ENCODE measurements at regions not wholly inside any gene's neighbourhood (a gene's known extent, or its start where the extent isn't known, plus 50 kb on each side); places are given as distances from the start of the nearest gene placed in this dataset.
"Not testable (repeated sequence)": the region's sequence is repeated elsewhere in the genome, so short reads cannot be mapped to it uniquely, and the experiment has no call there.

DNA sequence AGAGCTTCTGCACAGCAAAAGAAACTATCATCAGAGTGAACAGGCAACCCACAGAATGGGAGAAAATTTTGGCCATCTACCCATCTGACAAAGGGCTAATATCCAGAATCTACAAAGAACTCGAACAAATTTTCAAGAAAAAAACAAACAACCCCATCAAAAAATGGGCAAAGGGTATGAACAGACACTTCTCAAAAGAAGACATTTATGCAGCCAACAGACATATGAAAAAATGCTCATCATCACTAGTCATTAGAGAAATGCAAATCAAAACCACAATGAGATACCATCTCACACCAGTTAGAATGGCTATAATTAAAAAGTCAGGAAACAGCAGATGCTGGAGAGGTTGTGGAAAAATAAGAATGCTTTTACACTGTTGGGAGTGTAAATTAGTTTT lies 340.6 kb downstream of the TFAP2B start:
- not testable (repeated sequence) for DNase-seq

DNA sequence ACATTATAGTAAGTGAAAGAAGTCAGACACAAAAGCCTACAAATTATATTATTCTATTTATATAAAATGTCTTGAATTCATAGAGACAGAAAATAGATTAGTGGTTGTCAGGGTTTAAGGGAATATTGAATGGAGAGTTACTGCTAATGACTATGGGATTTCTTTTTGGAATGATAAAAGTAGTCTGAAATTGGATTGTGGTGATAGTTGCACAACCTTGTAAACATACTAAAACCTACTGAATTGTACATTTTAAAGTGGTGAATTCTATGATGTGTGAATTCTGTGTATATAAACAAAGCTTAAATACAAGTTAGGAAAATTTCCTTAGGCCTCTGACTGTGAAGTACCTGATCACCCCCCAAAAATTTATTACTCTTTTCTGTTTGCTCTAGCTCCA lies 343.1 kb downstream of the TFAP2B start:
- DNase-seq, result no peak

- no peak for DNase-seq
Observed at GRCh38 chr6:51163843-51164529, 345.3 kb downstream of the TFAP2B start.

GRCh38 chr6:51166914-51167313 lies 348.2 kb downstream of the TFAP2B start:
- no peak for DNase-seq

DNA sequence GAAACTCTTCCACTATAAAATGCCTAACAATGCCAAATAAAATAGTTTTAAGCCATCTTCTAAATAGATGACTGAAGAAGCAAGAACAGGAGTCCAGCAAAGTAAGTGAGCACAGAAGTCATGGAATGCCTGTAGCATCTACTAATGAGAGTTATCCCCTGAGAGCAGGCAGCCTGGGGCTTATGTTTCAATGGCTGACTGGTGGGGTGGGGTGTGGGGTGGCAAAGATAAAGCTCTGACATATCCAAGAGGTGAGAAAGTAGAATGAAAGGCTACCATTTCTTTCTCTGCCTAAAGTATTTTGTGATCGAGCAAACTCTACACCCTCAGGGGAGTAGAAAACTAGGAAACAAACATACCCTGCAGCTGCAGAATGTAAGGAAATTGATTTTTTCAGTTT lies 348.8 kb downstream of the TFAP2B start:
- DNase-seq, result no peak

GRCh38 chr6:51182827-51183226 lies 364.2 kb downstream of the TFAP2B start:
- no peak for DNase-seq

DNA sequence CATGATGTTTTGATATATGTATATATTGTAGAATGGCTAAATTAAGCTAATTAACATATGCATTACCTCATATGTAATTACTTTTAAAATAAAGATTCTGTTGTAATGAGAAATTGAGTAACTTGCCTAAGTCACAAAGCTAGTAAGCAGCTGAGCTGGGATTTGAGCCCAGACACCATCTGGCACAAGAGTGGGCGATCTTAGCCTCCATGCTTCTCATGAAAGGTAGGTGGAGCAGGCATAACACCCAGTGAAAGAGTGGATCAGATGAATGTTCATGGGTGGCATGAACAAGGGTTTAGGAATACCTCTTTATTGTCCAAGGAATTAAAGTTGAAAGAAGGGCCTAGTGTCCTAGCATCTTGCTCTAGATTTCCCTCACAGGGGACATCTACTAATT lies 365.4 kb downstream of the TFAP2B start:
- DNase-seq, result peak in 1 of 2 donors; percentile 13

DNA sequence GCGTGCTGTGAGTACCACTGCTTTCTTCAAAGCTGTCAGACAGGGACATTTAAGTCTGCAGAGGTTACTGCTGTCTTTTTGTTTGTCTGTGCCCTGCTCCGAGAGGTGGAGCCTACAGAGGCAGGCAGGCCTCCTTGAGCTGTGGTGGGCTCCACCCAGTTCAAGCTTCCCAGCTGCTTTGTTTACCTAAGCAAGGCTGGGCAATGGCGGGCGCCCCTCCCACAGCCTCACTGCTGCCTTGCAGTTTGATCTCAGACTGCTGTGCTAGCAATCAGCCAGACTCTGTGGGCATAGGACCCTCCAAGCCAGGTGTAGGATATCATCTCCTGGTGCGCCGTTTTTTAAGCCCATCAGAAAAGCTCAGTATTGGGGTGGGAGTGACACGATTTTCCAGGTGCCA lies 374.5 kb downstream of the TFAP2B start:
- DNase-seq, result not testable (repeated sequence)

DNA sequence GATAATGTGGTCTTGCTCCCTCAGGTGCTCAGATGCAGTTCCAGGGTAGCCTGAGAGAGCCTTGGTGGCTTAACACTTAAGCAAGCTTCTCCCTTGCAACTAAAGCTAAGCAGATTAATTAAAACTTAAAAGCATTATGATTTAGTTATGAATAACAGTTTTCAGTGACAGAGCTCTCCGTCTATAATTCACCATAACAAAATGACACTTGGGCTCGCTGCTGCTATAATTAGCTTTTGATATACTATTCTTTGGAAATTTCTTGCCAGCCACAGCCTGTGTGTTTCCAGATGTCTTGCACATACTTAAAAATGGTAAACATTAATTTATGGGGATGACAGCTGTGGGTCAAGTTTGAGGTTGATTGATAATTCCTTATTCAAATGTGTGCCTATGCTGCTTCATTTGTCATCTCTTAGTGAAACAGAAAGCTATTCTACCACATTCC lies 380.5 kb downstream of the TFAP2B start:
- no peak for DNase-seq

DNA sequence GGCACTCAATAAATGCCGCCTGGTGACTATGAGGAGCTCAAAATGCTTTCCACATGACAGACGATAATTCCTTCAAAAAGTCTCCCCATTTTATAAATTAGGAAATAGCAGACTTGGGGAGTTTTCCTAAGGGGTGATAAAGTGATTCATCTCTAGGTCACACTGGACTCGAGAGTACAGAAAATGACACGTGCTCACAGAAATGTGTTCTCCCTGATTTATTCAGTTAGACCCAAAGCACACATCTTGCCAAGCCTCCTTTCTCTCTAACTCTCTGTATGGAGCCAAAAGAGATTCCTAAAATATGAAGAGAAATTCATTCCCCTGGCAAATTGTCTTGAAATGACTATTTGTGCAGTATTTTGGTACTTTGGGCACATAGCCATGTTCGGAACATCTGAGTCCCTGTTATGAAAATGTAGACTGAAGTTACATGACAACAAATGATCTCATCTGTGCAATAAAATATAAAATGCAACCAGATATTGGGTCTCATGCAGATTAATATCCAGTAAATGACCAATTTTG lies 381.1 kb downstream of the TFAP2B start:
- no peak for DNase-seq

DNA sequence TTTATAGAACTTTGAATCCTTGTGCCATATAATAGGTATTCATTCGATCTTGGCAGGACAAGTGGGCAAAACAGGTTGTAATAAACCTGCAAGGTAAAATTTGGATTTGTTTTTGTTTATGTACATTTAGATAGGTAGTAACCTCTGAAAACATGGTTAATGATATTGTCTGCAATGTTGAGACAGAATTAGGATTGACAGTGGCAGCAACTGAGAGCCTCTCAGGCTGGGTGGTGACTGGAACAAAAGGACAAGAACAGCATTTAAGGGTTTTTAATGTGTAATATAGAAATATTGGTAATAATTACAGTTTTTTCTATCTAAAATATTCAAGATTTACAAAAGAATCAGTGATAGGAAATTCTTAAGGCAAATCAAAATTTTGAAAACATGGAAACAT lies 382.0 kb downstream of the TFAP2B start:
- DNase-seq, result no peak

GRCh38 chr6:51202653-51203052 lies 384.0 kb downstream of the TFAP2B start:
- DNase-seq, result not testable (repeated sequence)

DNA sequence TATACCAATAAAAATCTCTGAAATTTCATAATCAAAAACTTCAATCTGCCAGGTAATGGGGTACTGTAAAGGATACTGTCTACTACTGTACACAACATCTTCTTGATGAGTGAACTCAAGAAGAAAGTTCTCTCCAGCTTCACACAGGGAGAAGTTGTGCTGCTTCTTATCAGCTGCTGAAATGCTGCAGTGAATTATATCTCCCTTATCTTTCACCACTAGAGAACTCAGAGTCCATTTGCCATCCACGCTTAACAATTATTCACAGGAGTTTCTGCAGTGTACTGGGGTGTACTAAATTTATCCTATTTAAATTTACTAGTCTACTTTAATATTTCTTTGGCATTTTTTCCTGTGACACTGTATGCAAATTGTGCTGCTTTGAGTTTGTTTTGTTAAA lies 384.8 kb downstream of the TFAP2B start:
- no peak for DNase-seq

GRCh38 chr6:51206686-51207085 lies 388.0 kb downstream of the TFAP2B start:
- not testable (repeated sequence) for DNase-seq

- DNase-seq, result no peak
Observed at GRCh38 chr6:51209651-51210050, 391.0 kb downstream of the TFAP2B start.

GRCh38 chr6:51213811-51214210 lies 395.1 kb downstream of the TFAP2B start:
- DNase-seq, result no peak

DNA sequence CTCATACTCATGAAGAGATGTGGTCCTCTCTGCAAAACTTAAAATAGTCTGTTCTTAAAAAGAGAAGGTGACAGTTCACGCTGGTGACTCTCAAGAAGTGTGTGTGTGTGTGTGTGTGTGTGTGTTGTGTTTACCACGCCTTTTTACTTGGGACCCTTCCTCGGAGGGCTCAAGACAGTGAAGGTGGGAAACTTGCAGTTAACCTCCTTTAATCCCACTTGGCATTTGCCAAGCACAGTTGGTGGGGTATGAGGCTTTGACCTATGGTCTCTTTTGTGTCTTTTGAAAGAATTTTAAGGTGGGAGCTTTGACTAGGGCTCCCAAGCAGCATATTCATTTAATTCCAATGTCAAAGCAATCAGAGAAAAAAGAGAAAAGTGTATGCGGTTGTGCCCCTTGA lies 395.8 kb downstream of the TFAP2B start:
- no peak for DNase-seq

DNA sequence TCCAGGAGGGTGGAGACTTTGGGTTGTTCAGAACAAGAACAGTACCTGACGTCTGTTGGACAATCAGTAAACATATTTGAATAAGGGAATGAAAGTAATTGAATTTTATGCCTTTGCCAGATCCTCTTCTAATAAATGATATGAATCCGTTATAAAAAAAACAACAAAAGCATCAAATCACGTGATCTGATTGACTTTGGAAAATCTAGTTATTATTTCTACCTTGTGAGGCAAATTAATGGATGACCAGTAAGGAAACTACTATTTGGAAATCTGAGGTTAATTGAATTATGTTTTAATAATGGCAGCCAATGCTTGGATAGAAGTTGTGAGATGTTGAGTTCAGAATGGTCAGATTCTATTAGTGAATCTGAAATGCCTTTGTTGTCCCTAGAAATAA lies 399.5 kb downstream of the TFAP2B start:
- DNase-seq, result no peak

- not testable (repeated sequence) for DNase-seq
Observed at GRCh38 chr6:51224580-51225240, 406.0 kb downstream of the TFAP2B start.

DNA sequence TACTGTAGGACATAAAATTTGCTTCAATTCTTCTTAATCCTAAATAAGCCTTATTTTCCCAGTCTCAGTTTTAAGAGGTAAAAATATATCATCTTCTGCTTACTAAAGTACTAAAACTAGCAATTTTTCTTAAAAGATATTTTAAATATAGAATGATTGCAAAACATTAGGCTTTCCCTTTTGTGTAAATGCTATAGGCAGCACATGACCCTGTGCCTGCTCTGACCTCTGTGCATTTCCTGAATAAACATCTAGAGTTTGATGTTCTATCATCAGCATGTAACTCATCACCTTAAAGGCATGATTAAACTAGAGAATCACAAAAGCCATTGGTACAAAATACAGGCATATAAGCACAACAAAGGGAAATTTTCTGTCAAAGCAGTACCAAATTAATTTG lies 422.7 kb downstream of the TFAP2B start:
- DNase-seq, result no peak

GRCh38 chr6:51249798-51250197 lies 431.1 kb downstream of the TFAP2B start:
- DNase-seq, result no peak

DNA sequence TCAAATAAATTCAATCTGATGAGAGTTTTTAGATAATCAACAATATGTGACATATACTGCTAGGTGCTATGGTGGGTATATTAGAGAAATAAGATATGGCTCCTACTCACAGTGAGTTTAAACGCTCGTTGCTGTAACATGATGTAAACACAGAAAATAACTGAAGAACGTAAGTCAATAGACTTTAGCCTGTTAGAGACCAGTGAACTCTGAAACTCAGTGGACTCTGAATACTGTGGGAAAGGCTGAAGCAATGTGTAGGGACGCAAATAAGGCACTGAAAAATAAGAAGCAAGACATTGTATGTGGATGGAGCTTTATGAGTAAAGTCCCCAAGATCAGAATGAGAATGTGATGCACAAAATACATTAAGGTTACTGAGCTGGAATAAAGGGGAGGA lies 431.6 kb downstream of the TFAP2B start:
- DNase-seq, result no peak

DNA sequence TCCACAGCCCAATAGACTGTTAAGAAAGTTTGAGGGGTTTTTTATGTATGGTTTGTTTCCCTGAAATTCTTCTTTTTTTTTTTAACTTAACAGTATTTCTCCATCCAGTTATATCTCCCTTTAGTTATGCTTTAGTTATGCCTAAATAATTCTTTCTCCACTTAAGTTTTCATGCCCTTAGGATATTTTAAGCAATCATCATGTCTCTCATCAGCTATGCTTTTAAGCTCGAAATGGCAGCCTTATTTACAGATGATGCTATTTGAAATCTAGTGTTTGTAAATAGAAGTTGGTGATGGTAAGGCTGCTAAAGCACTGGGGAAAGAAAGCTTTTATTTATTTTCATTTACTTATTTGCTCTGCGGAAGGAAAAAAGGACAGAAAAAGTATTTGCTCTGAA lies 439.3 kb downstream of the TFAP2B start:
- no peak for DNase-seq

DNA sequence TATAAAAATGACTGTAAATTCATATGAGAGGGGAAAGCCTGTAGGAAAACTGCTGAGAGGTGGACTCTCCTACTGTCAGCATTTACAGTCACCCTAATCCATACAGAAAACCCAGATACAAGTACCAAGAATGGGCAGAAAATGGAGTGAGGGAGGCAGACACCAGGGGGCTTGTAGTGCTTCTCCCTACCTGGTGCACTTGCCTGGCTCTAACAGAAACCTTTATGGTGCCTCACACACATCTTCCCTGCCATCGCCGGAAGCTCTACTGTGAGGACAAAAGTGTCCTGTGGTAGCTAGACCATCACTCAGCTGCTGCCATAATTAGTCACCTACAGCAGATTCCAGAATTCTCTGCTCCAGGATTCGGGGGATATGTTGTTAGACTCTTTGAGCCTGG lies 441.3 kb downstream of the TFAP2B start:
- DNase-seq, result no peak

Data from hippocampal formation (tissue), 2 donors.